OCI-LY3 (cell line): ENCODE measurements at regions not wholly inside any gene's neighbourhood (a gene's known extent, or its start where the extent isn't known, plus 50 kb on each side); places are given as distances from the start of the nearest gene placed in this dataset.

Source experiments
- CTCF ChIP-seq: fragments of 200-600, 300-600 bp; sonication (generic); IDR thresholded peaks from 2 replicates; pipeline ENCODE4 v1.5.1; 2014; ENCODE audit warnings: antibody characterized with exemption, low read length, low read depth
- EZH2phosphoT487 ChIP-seq: fragments of 200-600 bp; shearing (Covaris generic); IDR thresholded peaks from 2 replicates; pipeline ENCODE4 v1.6.1; 2018; ENCODE audit warnings: antibody characterized with exemption, mixed run types, low read depth

GRCh38 chrX:143094417-143095023, 68.8 kb downstream of the SPANXN4 start:
- TF ChIP-seq CTCF = no peak
- TF ChIP-seq EZH2phosphoT487 = no peak
